Cardiac muscle cell (in vitro differentiated cells and primary cell): ENCODE measurements at regions not wholly inside any gene's neighbourhood (a gene's known extent, or its start where the extent isn't known, plus 50 kb on each side); places are given as distances from the start of the nearest gene placed in this dataset.

Source experiments
- DNase-seq, 2 donors: peaks; one replicate each; pipeline versions ENCODE4 v3.0.0 to v3.0.0-alpha.2; 2010 to 2017; ENCODE audit warnings: low read depth in 1 of 2, low spot score in 1 of 2
- H3K27ac ChIP-seq: fragments of 200-600 bp; sonication (generic); 2 replicates; pipeline ENCODE4 v1.5.1; 2016
- H3K27me3 ChIP-seq: fragments of 200-600 bp; sonication (generic); 2 replicates; pipeline ENCODE4 v1.6.0; 2016; ENCODE audit warnings: control low read depth
- H3K36me3 ChIP-seq: fragments of 200-600 bp; sonication (generic); 2 replicates; pipeline ENCODE4 v1.5.1; 2016; ENCODE audit warnings: control low read depth
- H3K4me1 ChIP-seq: fragments of 200-600 bp; sonication (generic); 2 replicates; pipeline ENCODE4 v1.8.1; 2017; ENCODE audit warnings: low read depth, mild to moderate bottlenecking, mixed run types
- H3K4me3 ChIP-seq: fragments of 200-600 bp; sonication (generic); 2 replicates; pipeline ENCODE4 v1.5.1; 2016; ENCODE audit warnings: mild to moderate bottlenecking
- H3K9me3 ChIP-seq: fragments of 200-600 bp; sonication (generic); 2 replicates; pipeline ENCODE4 v1.5.1; 2017; ENCODE audit warnings: low read depth, mild to moderate bottlenecking, control low read depth
- CTCF ChIP-seq: IDR thresholded peaks from 2 replicates; pipeline ENCODE4 v1.5.1; 2012; ENCODE audit warnings: low read depth, mild to moderate bottlenecking, low read length

GRCh38 chr11:123251657-123252344, 56.8 kb upstream of the CLMP start:
- H3K27me3 ChIP-seq: no peaks in the 10 kb centered on the region
- DNase-seq: peak in 1 of 2 donors; percentile 88
- H3K27ac ChIP-seq: no peak overlapping the region
- H3K4me3 ChIP-seq: no peak overlapping the region
- H3K36me3 ChIP-seq: no peaks in the 10 kb centered on the region
- TF ChIP-seq CTCF: no peak
- H3K4me1 ChIP-seq: no peaks in the 10 kb centered on the region
- H3K9me3 ChIP-seq: no peaks in the 10 kb centered on the region

GRCh38 chr11:123250892-123251656, 56.0 kb upstream of the CLMP start:
- Histone ChIP-seq H3K27me3 (no peaks in the 10 kb centered on the region), H3K27ac (no peak overlapping the region), H3K4me3 (no peak overlapping the region), H3K9me3 (no peaks in the 10 kb centered on the region), H3K4me1 (no peaks in the 10 kb centered on the region), H3K36me3 (no peaks in the 10 kb centered on the region)
- TF ChIP-seq CTCF: no peak
- DNase-seq: no peak

GRCh38 chr11:123249354-123249753, 54.3 kb upstream of the CLMP start:
- TF ChIP-seq CTCF: no peak
- no peak for DNase-seq
- Histone ChIP-seq H3K27ac (no peak overlapping the region), H3K4me3 (no peak overlapping the region), H3K27me3 (no peaks in the 10 kb centered on the region), H3K36me3 (no peaks in the 10 kb centered on the region), H3K9me3 (no peaks in the 10 kb centered on the region), H3K4me1 (no peaks in the 10 kb centered on the region)

- Histone ChIP-seq H3K36me3 (no peaks in the 10 kb centered on the region), H3K4me3 (no peak overlapping the region), H3K4me1 (no peaks in the 10 kb centered on the region), H3K9me3 (no peaks in the 10 kb centered on the region), H3K27ac (no peak overlapping the region), H3K27me3 (no peaks in the 10 kb centered on the region)
- no peak for DNase-seq
- TF ChIP-seq CTCF: no peak
Observed at GRCh38 chr11:123247813-123248379, 52.8 kb upstream of the CLMP start.

- DNase-seq: no peak
- Histone ChIP-seq H3K27ac (no peak overlapping the region), H3K9me3 (no peaks in the 10 kb centered on the region), H3K27me3 (no peaks in the 10 kb centered on the region), H3K4me1 (no peaks in the 10 kb centered on the region), H3K4me3 (no peak overlapping the region), H3K36me3 (no peaks in the 10 kb centered on the region)
- no peak for TF ChIP-seq CTCF
Observed at GRCh38 chr11:123247496-123247799, 52.4 kb upstream of the CLMP start.
